Stimulated activated CD8-positive, alpha-beta memory T cell treated with anti-CD3 and anti-CD28 coated beads, Interleukin-15, amount 100 ng/mL, for 24 hours (primary cell): ENCODE measurements at regions not wholly inside any gene's neighbourhood (a gene's known extent, or its start where the extent isn't known, plus 50 kb on each side); places are given as distances from the start of the nearest gene placed in this dataset.
A peak's percentile ranks its signal among the peaks of the same experiment; 100 is the strongest.

Source experiments
- DNase-seq: peaks from one replicate; pipeline ENCODE4 v3.0.0-alpha.2; 2020; ENCODE audit warnings: low read depth

DNA sequence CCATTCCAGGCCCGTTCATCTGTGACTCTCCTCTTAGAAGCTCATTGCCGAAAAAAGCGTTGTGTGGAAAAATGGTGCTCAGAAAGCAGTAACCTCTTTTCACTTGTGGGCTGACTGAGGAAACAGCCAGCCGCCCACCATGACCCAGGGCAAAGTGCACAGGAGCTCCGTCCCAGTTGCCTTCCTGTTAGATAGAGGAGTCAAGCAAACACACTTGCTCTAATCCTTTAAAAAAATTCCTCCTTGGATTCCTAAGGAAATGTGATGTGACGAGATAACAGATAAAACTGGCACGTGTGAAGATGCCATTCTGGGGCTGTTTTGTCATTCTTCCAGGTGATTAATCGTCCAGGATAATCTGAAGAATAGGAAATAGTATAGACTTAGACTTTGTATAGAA lies 396.8 kb upstream of the DDHD1 start:
- DNase-seq, result no peak

GRCh38 chr14:53547593-53547992 lies 394.5 kb upstream of the DDHD1 start:
- no peak for DNase-seq

GRCh38 chr14:53545217-53545616 lies 392.1 kb upstream of the DDHD1 start:
- no peak for DNase-seq

DNA sequence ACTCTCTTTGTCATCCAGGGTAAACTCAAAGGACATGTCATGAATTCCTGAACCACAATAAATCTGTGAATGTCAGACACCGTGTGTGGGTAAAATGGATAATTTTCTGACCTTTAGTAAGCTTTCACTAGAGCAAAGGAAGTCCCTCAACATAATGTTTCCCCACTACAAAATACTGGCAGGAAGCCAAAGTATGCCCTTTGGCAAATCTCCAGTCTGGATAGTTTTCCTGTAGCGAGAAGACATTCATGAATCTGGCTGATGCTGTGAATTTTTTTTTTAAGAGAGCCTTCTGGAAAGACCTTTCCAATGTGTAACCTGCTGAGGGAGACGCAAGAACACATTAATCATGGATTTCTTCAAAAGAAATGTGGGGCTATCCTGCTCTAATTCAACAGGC lies 389.6 kb upstream of the DDHD1 start:
- DNase-seq, result no peak

GRCh38 chr14:53541411-53541810 lies 388.3 kb upstream of the DDHD1 start:
- DNase-seq, result no peak

DNA sequence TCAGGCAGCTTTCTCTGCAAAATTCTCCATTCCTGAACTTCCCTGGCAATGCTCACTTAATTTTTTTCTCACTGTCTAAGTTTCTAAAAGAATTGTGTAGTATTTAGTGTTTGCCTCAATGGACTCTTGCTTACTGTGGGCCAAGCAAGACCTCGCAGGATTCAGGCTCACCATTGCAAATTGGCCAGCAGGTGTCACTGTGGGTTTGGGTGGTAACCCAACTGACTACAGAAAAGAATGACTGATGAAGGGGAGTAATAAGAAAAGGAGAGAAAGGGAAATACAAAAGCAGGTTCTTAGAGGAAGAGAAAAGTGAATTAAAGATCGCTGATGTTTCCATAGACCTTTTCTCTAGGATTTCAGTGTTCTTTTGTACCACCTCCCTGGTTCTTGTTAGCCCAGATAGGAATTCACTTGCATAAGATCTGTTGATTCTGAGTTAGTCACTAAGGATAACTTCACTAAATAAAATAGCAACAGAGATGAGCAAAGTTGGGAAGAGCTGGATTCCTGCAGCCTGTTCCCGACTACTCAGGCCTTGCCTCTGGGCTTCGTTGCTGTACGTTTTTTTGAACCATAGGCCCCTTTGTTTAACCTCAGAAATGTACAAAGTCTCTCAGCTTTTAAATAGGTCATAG lies 386.5 kb upstream of the DDHD1 start:
- DNase-seq, result peak; percentile 13

DNA sequence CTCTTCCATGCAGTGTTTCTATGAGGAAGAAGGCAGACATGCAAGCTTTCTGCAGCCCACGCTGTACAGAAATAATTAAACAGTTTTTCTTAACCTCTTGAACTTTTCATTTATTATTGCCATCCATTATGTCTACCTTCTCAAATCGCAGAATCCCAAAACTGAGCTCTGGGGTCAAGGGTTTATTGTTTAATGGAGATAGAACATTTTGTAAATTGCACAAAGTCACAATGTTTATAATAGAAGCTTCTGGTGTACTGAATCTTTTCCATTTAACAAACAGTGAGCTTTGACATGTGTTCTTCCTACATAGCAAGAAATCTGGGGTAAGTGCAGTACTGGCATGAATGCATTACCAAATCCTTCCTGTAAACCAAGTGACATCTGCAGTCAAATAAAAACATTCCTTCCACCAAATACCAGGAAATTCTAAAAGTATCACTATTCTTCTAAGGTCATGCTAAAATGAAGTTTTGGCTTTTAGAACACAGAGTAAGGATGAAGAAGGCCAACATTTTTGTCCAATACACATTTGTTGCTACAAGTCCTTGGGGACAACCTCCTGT lies 385.3 kb upstream of the DDHD1 start:
- no peak for DNase-seq

GRCh38 chr14:53537422-53538315 lies 384.5 kb upstream of the DDHD1 start:
- no peak for DNase-seq

DNA sequence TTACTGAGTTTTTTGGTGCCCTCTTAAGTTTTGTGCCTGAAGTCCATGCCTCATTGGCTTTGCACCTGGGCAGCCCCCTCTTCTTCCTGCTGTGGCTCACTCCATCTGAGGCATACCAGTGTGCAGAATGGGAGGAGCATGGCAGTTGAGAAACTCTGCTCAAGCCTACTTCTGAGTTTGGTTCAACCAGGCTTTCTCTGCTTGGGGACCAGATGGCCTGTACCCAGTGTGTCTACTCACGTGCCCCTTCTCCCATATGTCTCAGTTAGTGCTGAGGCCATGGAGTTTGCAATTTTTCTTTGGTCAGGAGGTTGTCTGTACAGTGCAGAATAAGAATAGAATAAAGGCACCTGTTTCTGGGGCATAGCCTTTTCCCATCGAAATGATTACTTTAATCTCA lies 383.3 kb upstream of the DDHD1 start:
- DNase-seq, result no peak

GRCh38 chr14:53534841-53535240 lies 381.7 kb upstream of the DDHD1 start:
- DNase-seq, result no peak

DNA sequence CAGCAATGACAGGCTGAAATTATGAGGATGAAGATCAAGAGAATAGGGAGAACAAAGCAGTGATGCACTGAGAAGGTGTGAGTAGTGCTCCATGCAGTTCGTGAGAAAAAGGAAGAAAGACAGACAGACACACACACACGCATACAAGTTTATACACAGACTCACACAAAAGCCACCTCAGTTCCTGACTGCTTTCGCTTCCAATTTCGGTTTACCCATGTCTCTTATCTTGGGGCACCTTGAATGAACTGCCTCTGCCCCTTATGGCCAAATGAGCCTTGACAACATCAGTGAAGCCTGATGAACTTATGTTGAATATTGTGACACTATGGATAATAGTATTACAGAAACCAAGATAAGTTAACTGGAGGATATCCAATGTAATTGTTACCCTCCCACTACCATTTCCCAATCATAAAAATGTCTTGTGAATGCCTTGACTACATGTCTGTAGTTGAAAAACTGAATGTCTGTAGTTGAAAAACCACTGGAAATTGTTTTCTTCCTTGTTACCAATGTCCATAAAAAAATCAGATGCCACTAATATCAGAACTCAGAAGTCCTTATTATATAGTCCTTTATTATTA lies 380.4 kb upstream of the DDHD1 start:
- no peak for DNase-seq

DNA sequence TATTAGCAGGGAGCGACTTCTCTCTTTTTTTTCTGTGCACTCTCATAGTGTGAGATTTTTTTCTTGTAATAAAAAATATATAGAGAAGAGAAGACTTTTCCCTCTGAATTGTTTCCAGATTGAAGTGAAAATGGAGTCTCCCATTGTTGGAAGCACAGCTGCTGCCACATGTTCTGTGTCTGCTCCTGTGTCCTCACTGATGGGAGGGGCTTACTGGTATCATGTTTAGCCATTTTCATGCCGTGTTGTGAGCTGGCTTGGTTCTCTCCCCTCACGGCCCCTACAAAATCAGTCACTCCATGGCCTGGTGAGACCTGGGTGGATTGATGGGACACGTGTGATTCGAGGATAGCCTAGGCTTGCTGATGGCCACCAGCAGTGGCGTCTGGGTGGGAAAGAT lies 379.7 kb upstream of the DDHD1 start:
- DNase-seq, result no peak

GRCh38 chr14:53531730-53532129 lies 378.6 kb upstream of the DDHD1 start:
- DNase-seq, result no peak

GRCh38 chr14:53531156-53531555 lies 378.0 kb upstream of the DDHD1 start:
- DNase-seq, result no peak

DNA sequence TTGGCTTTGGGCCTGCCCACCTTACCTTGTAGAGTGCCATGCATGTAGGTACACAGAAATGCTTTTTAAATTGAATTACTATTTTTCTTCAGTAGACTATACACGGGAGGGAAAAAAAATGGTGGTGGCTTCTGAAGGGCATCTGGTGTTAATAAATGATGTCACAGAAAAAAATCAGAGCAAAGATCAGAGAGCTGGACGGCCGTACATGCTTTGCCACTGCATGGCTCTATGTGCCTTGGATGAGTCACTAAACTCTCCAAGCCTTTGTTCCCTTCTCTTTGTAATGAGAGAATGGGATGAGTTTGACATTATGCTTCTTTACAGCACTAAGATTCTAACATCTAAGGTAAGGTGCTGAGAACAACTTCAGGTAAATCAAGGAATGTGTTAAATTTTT lies 376.4 kb upstream of the DDHD1 start:
- no peak for DNase-seq

- no peak for DNase-seq
These were observed 375.1 kb upstream of the DDHD1 start for GRCh38 chr14:53528185-53528671.

GRCh38 chr14:53526200-53526599 lies 373.1 kb upstream of the DDHD1 start:
- no peak for DNase-seq

DNA sequence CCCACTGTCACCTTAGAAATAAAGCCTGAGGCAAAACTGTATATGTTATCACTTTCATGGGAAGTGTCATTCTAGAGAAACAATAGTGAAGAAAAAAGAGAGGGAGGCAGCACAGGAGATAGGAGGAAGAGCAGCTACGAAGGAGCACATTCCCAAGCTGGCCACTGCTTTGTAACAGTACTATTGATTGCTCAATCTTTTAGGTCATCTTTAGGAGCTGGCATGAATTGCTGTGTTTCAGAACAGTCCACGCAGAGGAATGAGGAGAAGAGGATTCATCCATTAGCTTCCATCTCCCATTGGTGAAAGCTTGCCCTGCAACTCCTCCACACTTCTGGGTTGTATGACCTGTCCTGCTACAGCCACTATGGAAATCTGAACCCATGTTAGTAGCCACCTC lies 372.5 kb upstream of the DDHD1 start:
- no peak for DNase-seq

DNA sequence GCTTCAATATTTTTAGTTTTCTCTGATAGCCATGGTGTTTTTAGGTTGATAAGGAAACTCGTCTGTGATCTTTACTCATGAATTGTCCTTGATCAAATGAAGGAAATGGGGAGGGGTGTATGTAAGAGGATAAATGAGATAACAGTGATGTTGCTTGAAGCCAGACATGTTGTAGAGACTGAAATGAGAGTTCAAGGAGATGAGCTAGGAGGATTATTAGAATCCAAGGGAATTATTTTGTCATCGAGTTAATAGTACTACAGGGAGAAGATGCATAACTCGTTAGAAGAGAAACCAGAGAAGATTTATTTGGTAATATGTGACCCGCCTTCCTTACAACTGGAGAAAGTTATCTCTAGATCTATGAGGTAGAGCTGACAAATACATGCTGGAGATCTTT lies 371.3 kb upstream of the DDHD1 start:
- DNase-seq, result no peak

DNA sequence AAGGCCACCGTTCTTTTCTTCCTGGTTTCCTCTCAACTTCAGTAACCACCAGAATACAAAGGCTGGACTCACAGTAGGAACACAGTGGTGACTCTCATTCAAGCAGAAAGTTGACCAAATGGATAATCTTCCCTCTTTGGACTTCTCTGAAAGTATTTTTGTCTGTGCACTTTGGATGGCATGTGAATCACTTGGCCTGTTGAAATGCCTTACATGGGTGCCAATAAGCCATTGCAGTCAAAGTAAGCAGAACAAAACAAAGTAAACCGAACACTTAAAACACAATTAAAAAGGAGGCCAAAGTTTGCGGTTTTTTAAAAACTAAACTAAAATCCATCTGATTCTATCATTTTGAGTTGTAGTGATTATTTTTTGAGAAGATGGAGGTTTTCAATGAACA lies 370.1 kb upstream of the DDHD1 start:
- DNase-seq, result no peak

GRCh38 chr14:53520078-53520928 lies 367.2 kb upstream of the DDHD1 start:
- DNase-seq, result no peak

DNA sequence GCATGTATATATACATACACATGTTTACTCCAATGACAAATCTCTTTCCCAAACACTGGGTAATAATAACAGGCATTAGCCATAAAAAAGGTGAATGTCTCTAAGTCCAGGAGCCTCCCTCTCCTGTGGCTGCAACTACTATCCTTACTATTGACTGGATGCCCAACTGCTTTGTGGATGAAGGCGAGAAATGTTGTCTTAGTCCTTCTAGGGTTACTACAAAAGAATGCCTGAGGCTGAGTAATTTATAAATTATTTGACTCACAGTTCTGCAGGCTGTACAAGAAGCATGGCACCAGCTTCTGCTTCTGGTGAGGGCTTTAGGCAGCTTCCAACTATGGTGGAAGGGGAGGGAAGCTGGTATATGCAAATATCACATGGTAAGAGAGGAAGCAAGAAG lies 366.0 kb upstream of the DDHD1 start:
- no peak for DNase-seq
